Ascending aorta (tissue), 2 donors: ENCODE measurements at regions not wholly inside any gene's neighbourhood (a gene's known extent, or its start where the extent isn't known, plus 50 kb on each side); places are given as distances from the start of the nearest gene placed in this dataset.

Experiments
- DNase-seq, 2 donors: peaks; one replicate each; pipeline ENCODE4 v3.0.0-alpha.2; 2019; ENCODE audit warnings: low spot score in 2 of 2
- H3K27ac ChIP-seq, 2 donors: fragments of 200-600 bp; sonication (generic); one replicate each; pipeline ENCODE4 v1.5.1; 2016 to 2017; ENCODE audit warnings: mild to moderate bottlenecking in 1 of 2
- H3K27me3 ChIP-seq: fragments of 200-600 bp; sonication (generic); one replicate; pipeline ENCODE4 v1.5.1; 2017
- H3K36me3 ChIP-seq, 2 donors: fragments of 200-600 bp; sonication (generic); one replicate each; pipeline ENCODE4 v1.5.1; 2016
- H3K4me1 ChIP-seq, 2 donors: fragments of 200-600 bp; sonication (generic); one replicate each; pipeline ENCODE4 v1.5.1; 2016 to 2017; ENCODE audit warnings: mild to moderate bottlenecking in 1 of 2
- H3K4me3 ChIP-seq, 2 donors: fragments of 200-600 bp; sonication (generic); one replicate each; pipeline ENCODE4 v1.5.1; 2016 to 2017; ENCODE audit warnings: mild to moderate bottlenecking in 1 of 2
- H3K9me3 ChIP-seq, 2 donors: fragments of 200-600 bp; sonication (generic); one replicate each; pipeline ENCODE4 v1.5.1; 2016
- intact Hi-C: fragments of 100-400 bp; cut with DNase I; formaldehyde crosslinking; loops from one replicate; pipeline ENCODE4 v1.15.1; 2023
- TF ChIP-seq, protein P1 (sequence below), 3 experiments: fragments of 200-600 bp in 2 of 3; fragments of 450-650 bp in 1 of 3; sonication (generic) in 2 of 3; IDR thresholded peaks; one replicate each; pipeline ENCODE4 v1.5.1; 2016 to 2019; ENCODE audit warnings: antibody characterized with exemption in 3 of 3, mild to moderate bottlenecking in 1 of 3, moderate library complexity in 1 of 3

DNA sequence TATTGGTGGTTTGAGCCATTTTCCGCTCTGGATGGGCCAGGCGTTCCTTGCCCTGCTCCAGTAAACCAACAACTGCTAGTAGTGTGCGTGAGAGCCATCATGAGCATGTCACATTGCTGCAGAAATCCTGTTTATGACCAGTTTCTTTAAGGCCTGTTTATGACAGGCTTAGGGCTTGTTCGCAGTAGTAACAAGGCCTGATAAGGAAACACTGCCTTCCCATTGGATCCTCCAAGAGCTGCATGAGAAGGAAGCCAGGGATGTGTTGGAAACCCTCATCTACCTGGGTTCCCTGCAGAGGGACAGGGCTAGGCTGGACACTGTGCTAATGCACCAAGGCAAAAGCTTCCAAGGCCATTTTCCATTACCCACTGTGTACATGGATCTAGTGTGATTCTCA is 153.9 kb downstream of the ZNF518B start:
- Histone ChIP-seq H3K27me3 (no peaks in the 10 kb centered on the region), H3K9me3 (no peaks in the 10 kb centered on the region), H3K4me3 (no peak overlapping the region), H3K27ac (no peak overlapping the region), H3K4me1 (no peaks in the 10 kb centered on the region), H3K36me3 (no peaks in the 10 kb centered on the region)
- DNase-seq, result no peak
- intact Hi-C loops, result no loop called here
- TF ChIP-seq, protein P1, sequence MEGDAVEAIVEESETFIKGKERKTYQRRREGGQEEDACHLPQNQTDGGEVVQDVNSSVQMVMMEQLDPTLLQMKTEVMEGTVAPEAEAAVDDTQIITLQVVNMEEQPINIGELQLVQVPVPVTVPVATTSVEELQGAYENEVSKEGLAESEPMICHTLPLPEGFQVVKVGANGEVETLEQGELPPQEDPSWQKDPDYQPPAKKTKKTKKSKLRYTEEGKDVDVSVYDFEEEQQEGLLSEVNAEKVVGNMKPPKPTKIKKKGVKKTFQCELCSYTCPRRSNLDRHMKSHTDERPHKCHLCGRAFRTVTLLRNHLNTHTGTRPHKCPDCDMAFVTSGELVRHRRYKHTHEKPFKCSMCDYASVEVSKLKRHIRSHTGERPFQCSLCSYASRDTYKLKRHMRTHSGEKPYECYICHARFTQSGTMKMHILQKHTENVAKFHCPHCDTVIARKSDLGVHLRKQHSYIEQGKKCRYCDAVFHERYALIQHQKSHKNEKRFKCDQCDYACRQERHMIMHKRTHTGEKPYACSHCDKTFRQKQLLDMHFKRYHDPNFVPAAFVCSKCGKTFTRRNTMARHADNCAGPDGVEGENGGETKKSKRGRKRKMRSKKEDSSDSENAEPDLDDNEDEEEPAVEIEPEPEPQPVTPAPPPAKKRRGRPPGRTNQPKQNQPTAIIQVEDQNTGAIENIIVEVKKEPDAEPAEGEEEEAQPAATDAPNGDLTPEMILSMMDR (IDR thresholded peaks at IDR 0.05), result no peak

DNA sequence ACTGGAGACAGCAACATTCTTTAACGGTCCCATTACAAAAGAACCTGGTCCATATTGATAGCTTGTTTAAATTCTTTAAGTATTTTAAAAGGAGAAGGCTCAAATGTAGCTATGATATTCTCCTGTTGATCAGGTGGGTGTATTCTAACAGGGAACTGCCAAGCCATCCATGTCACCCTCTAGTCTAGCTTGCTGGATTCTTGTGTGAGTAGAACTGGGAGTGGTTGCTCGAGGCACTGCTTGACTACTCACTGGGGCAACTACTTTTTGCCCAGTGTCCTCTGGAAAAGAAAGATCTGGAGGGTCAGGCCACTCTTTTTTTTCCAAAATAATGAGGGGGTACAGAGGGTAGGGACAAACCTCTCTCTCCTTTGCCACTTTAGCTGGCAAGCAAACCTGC is 155.1 kb downstream of the ZNF518B start:
- Histone ChIP-seq H3K9me3 (no peaks in the 10 kb centered on the region), H3K27me3 (no peaks in the 10 kb centered on the region), H3K27ac (no peak overlapping the region), H3K36me3 (no peaks in the 10 kb centered on the region), H3K4me1 (no peaks in the 10 kb centered on the region), H3K4me3 (no peak overlapping the region)
- DNase-seq, result no peak
- intact Hi-C loops, result no loop called here
- TF ChIP-seq, protein P1 (IDR thresholded peaks at IDR 0.05), result no peak

DNA sequence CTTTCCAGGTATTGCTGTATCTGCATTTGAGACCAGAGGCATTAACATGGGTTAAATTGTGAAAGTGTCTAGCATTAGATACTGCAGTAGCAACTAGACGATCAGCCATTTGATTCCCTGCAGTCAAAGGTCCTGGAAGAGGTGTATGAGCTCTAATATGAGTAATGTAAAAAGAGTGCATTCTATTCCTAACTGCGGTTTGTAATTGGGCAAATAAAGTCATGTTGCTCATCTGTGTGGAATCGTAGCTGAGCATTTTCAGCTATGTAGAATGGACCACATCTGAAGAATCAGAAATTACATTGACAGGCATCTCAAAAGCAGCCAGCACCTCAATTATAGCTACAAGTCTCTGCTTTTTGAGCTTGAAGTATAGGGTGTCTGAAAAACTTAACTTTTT is 157.6 kb downstream of the ZNF518B start:
- no peaks in the 10 kb centered on the region for H3K4me1 ChIP-seq
- no peaks in the 10 kb centered on the region for H3K27me3 ChIP-seq
- no peaks in the 10 kb centered on the region for H3K9me3 ChIP-seq
- DNase-seq, result no peak
- TF ChIP-seq, protein P1 (IDR thresholded peaks at IDR 0.05), result no peak
- no peak overlapping the region for H3K27ac ChIP-seq
- H3K4me3 ChIP-seq, result no peak overlapping the region
- intact Hi-C loops, result no loop called here
- H3K36me3 ChIP-seq, result no peaks in the 10 kb centered on the region

DNA sequence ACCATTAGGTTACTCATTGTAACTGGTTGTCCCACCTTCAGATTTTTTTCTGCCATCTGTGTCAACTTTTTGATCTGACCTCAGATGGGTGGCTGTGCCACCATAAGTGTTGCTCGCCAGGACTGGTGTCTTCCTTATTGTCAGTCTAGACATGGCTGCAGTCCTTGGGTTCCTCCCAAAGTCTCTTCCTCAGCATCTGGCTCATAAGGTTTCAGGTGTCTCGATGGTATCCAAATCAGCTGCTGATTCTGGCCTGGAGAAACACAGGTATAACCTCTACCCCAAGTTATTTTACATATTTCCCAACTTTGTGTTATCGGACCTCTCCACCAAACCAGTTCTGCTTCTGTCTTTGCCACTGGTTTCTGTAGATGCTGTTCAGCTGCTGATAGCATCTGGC is 158.5 kb downstream of the ZNF518B start:
- no peak overlapping the region for H3K4me3 ChIP-seq
- H3K9me3 ChIP-seq, result no peaks in the 10 kb centered on the region
- no peaks in the 10 kb centered on the region for H3K4me1 ChIP-seq
- intact Hi-C loops, result no loop called here
- TF ChIP-seq, protein P1 (IDR thresholded peaks at IDR 0.05), result no peak
- no peaks in the 10 kb centered on the region for H3K27me3 ChIP-seq
- H3K27ac ChIP-seq, result no peak overlapping the region
- H3K36me3 ChIP-seq, result no peaks in the 10 kb centered on the region
- no peak for DNase-seq

DNA sequence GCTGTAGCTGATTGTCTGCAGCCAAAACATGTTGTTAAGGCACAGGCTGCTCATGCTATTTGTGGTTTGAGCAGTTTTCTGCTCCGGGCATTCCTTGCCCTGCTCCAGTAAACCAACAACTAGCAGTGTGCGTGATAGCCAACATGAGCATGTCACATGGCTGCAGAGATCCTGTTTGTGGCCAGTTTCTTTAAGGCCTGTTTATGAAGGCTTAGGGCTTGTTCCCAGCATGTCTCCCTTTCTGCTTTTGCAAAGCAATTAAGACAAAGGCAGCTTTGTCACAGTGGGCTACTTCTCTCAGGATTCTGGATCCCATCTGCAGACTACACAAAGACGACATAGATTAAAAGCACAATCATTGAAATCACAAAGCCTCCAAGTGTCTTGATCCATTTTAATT is 160.5 kb downstream of the ZNF518B start:
- TF ChIP-seq, protein P1 (IDR thresholded peaks at IDR 0.05), result no peak
- intact Hi-C loops, result no loop called here
- H3K27ac ChIP-seq, result no peak overlapping the region

DNA sequence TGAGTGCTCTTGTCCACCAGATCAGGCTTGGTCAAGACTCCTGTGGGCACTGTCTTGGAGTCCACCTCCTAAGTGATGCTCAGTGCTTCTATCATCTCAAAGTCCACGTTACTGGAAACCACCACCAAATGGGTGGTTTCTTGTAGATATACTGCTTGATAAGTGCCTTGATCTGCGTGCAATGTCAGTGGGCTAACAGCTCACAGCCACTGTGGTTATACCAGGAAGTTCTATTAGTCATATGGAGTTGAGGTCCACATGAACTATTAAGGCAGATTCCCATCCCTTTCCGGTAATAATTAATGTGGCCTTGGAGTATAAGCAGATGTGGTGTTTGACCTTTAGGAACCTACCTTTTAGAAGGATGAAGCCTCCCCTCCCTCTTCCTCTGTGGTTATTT is 161.9 kb downstream of the ZNF518B start:
- H3K27ac ChIP-seq, result no peak overlapping the region
- no peaks in the 10 kb centered on the region for H3K9me3 ChIP-seq
- DNase-seq, result no peak
- intact Hi-C loops, result no loop called here
- TF ChIP-seq, protein P1 (IDR thresholded peaks at IDR 0.05), result no peak
- no peaks in the 10 kb centered on the region for H3K4me1 ChIP-seq
- H3K27me3 ChIP-seq, result no peaks in the 10 kb centered on the region
- no peak overlapping the region for H3K4me3 ChIP-seq
- no peaks in the 10 kb centered on the region for H3K36me3 ChIP-seq

More for the DNA sequence above, 160.5 kb downstream of the ZNF518B start:
- Histone ChIP-seq H3K27me3 (no peaks in the 10 kb centered on the region), H3K4me3 (no peak overlapping the region), H3K9me3 (no peaks in the 10 kb centered on the region), H3K36me3 (no peaks in the 10 kb centered on the region), H3K4me1 (no peaks in the 10 kb centered on the region)
- DNase-seq, result no peak
